ENCODE measurements at regions not wholly inside any gene's neighbourhood (a gene's known extent, or its start where the extent isn't known, plus 50 kb on each side); places are given as distances from the start of the nearest gene placed in this dataset.
"Not testable (repeated sequence)": the region's sequence is repeated elsewhere in the genome, so short reads cannot be mapped to it uniquely, and the experiment has no call there.

- no peak for DNase-seq
Observed at GRCh38 chr5:1651971-1652872, 128.5 kb upstream of the LPCAT1 start.

- no peak for DNase-seq
Observed at GRCh38 chr5:1651250-1651649, 127.5 kb upstream of the LPCAT1 start.

GRCh38 chr5:1649554-1649953 lies 125.8 kb upstream of the LPCAT1 start:
- DNase-seq: no peak

- DNase-seq: no peak
Observed at GRCh38 chr5:1648806-1649205, 125.0 kb upstream of the LPCAT1 start.

GRCh38 chr5:1647580-1647979 lies 123.8 kb upstream of the LPCAT1 start:
- DNase-seq: no peak

DNA sequence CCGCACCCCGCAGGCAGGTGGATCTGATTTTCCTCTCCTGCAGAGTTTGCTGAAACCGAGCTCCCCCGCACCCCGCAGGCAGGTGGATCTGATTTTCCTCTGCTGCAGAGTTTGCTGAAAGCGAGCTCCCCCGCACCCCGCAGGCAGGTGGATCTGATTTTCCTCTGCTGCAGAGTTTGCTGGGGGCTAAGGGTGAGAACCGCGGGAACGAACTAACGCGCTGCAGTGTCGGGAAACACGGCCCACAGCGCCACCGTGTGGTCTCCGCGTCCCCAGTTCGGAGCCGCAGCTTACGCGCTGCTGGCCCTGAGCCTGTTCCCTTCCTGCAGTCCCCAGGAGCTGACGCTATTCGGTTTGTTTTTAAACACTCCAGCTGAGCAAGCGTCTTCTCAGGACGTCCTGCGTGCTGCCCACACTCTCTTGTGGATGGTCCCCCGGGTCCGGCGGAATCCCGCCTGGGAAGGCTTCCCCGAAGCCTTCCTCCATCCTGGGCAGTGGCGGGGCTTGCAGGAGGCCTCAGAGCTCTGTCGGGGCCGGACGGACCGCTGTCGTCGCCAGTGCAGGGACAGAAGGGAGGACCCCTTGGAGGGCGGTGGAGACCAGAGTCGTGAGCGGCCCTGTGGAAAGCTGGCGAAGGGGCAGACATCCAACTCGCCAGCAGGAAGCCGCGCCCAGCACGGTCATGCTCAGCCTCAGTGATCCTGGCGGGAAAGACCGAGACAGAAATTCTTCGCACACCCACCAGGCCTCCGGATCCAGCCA lies 121.2 kb upstream of the LPCAT1 start:
- peak; percentile 21 for DNase-seq

DNA sequence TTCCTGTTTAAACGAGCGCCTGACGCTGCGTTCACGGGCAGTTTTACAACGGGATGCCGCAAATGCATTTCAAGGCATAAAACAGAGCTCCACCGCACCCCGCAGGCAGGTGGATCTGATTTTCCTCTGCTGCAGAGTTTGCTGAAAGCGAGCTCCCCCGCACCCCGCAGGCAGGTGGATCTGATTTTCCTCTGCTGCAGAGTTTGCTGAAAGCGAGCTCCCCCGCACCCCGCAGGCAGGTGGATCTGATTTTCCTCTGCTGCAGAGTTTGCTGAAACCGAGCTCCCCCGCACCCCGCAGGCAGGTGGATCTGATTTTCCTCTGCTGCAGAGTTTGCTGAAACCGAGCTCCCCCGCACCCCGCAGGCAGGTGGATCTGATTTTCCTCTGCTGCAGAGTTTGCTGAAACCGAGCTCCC lies 120.6 kb upstream of the LPCAT1 start:
- DNase-seq: not testable (repeated sequence)

- DNase-seq: no peak
Observed at GRCh38 chr5:1643651-1644392, 120.1 kb upstream of the LPCAT1 start.

DNA sequence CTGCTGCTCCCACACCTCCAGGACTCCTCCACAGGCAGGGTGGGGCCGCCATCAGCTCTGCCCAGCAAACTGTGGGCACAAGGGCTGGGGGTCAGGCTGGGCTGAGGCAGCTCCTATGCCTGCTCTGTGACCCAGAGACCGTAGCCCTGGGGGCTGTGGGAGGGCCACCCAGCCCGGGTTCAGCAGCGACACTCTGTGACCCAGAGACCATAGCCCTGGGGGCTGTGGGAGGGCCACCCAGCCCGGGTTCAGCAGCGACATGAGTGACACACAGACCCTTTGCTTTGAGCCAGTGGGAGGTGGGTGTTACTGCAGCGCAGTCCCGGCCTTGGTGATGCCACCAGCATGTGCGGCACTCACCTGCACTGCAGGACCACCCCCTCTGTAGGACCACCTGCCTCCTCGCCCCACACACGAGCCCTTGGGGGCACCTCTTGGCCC lies 118.9 kb upstream of the LPCAT1 start:
- no peak for DNase-seq

- no peak for DNase-seq
Observed at GRCh38 chr5:1642221-1642620, 118.5 kb upstream of the LPCAT1 start.

GRCh38 chr5:1641560-1642166 lies 117.9 kb upstream of the LPCAT1 start:
- peak; percentile 73 for DNase-seq

DNA sequence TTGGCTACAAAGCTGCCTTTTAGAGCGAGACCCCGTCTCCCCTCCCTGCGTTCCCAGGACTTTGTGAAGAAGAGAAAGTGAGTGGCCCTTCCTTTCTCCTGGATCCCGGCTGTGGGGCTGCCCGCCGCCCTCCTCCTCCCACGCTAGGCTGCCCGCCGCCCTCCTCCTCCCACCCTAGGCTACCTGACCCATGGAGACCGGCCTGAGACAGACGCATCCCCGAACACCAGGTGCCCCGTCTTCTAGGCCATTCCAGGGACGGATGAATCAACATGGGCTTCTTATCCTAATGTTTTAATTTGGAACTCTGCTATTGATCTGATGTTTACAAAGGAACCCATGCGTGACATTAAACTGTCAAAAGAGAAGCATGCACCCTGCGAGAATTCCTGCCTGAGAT lies 117.3 kb upstream of the LPCAT1 start:
- DNase-seq: no peak

DNA sequence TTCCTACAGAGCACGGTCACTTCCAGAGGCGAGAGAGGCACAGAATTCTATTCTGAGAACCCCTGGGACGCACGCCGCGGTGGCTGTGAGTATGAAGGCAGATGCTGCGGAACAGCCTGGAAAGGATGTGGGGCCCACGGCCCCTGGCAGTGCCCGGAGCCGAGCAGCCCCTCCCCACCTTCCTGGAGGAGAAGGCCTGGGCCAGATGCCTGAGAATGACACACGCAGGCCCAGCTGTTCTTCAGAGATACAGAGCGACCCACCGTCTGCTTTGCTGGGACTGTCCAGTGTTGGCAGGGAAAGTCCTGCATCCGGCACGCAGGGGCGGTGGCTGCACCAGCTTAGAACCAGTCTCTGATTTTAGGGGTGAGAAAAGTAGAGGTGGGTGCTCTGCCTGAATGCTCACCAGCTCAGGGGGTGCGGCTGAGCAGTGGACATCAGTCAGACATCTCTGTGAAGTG lies 116.7 kb upstream of the LPCAT1 start:
- DNase-seq: no peak

DNA sequence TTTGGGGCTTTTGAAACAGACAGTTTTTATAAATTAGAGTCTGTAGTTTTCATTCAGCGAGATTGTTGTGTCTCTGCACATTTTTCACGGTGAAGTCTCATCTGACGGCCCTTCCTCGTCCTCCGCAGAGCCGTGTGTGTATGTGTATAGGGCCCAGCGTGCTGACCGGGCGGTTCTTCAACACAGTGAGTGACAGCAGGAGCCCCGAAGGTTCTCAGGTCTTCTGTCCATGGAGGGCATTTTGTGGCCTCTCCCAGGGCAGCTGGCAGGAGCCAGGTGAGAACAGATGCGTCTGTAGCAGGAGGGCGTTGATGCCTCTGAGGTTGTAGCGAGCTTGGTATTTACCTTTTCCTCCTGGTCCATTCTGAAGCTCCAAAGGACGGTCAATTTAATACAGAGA lies 116.0 kb upstream of the LPCAT1 start:
- no peak for DNase-seq

GRCh38 chr5:1638658-1639400 lies 115.1 kb upstream of the LPCAT1 start:
- no peak for DNase-seq

GRCh38 chr5:1637639-1638481 lies 114.1 kb upstream of the LPCAT1 start:
- no peak for DNase-seq

DNA sequence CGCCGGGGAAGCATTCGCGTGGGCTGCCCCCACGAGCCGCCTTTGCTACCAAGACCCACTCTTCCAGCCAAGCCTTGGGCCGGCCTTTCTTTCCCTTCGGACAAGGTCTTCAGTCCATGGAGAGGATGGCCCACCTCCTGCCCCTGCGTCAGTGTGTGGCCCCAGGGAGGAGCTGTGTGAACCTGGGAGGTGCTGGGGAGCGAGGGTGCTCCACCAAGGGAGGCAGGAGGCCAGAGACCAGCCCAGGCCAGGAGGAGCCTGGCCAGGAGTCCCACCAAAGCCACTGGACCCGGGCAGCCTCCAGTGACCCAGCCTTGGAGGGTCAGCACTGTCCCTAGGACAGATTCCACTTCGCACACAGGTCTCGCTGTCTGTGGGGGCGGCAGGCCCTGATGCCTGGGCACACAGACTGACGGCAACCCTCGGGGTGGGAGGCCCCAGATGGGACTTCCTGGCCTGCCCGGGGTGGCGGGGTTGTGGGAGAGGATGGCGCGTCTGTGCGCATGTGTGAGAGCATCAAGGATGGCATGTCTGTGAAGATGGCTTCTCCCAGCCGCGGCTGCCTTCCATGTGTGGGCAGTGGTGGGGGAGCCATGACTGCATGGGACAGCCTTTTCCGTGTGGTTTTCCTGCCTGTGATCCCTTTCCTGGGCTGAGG lies 113.3 kb upstream of the LPCAT1 start:
- no peak for DNase-seq

- not testable (repeated sequence) for DNase-seq
Observed at GRCh38 chr5:1636208-1636770, 112.5 kb upstream of the LPCAT1 start.

DNA sequence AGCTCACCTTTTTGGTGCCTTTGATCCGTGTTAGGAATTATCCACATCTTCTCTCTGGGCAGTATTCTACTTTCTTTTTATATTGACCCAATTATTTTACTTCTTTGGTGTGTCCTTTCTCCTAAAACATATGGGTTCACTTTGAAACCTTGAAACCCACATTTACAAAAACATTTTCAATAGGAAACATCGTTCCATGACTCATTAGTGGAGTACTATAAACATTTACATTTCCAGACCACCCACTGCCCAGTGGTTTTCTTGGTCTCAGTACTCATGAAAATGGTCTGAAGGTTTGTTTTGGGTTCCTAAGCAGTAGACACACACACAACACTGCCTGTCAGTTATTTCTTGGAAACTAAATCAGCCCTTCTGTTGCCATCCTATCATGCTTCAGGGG lies 111.7 kb upstream of the LPCAT1 start:
- not testable (repeated sequence) for DNase-seq

- no peak for DNase-seq
Observed at GRCh38 chr5:1634337-1634661, 110.5 kb upstream of the LPCAT1 start.
